ENCODE measurements at regions not wholly inside any gene's neighbourhood (a gene's known extent, or its start where the extent isn't known, plus 50 kb on each side); places are given as distances from the start of the nearest gene placed in this dataset.
A peak's percentile ranks its signal among the peaks of the same experiment; 100 is the strongest.

- no peaks in the 10 kb centered on the region for H3K4me1 ChIP-seq (ENCODE audit: control insufficient read depth in 2 of 2, insufficient read depth in 1 of 2, low read depth in 1 of 2, low read length in 2 of 2)
- H2AFZ ChIP-seq (ENCODE audit: low read length) = no peak overlapping the region
- no peak overlapping the region for H3K23ac ChIP-seq (ENCODE audit: low read depth, low read length, poor library complexity)
- H3K18ac ChIP-seq (ENCODE audit: low read length) = peak overlapping the region; percentile 80
- DNase-seq (ENCODE audit: low spot score) = no peak
- no peak overlapping the region for H2BK15ac ChIP-seq (ENCODE audit: low read length)
- WGBS, 2 donors (ENCODE audit: extremely low coverage in 2 of 2, insufficient read length in 2 of 2, insufficient replicate concordance in 1 of 2) = no CpG with 5 or more reads among the region's 18 CpGs
- no peak overlapping the region for H3K4me3 ChIP-seq (ENCODE audit: low read length in 2 of 2)
- H3K9ac ChIP-seq (ENCODE audit: low read depth, low read length, poor library complexity) = no peak overlapping the region
- H2BK120ac ChIP-seq (ENCODE audit: low read depth, low read length) = no peak overlapping the region
- no peak overlapping the region for H4K8ac ChIP-seq (ENCODE audit: low read depth, low read length)
- H2BK12ac ChIP-seq (ENCODE audit: low read length) = no peak overlapping the region
- H3K27ac ChIP-seq (replicated peaks; ENCODE audit: low read length) = no peak overlapping the region
- no peaks in the 10 kb centered on the region for H3K36me3 ChIP-seq (replicated peaks in 1 of 2; ENCODE audit: control insufficient read depth in 2 of 2, insufficient read depth in 2 of 2, low read length in 2 of 2)
- no peaks in the 10 kb centered on the region for H3K79me1 ChIP-seq (ENCODE audit: low read depth, low read length)
- H2BK5ac ChIP-seq (ENCODE audit: low read length) = no peak overlapping the region
- H4K91ac ChIP-seq (ENCODE audit: low read depth, low read length, poor library complexity) = no peak overlapping the region
- H3K14ac ChIP-seq (ENCODE audit: low read length) = no peak overlapping the region
- H3K9me3 ChIP-seq (replicated peaks in 1 of 2; ENCODE audit: control insufficient read depth in 2 of 2, insufficient read depth in 1 of 2, low read depth in 1 of 2, low read length in 2 of 2) = no peaks in the 10 kb centered on the region
- no peak overlapping the region for H3K4ac ChIP-seq (ENCODE audit: low read length)
- peak overlapping the region; percentile 95 for H2AK5ac ChIP-seq (ENCODE audit: low read depth, low read length)
- no peak overlapping the region for H3K4me2 ChIP-seq (ENCODE audit: insufficient read depth, low read length, poor library complexity, severe bottlenecking)
- peaks cover 3 to 56% (median 5%) of the 10 kb centered on the region in 3 experiments for H3K27me3 ChIP-seq (ENCODE audit: control insufficient read depth in 3 of 3, insufficient read depth in 3 of 3, low read depth in 1 of 3, low read length in 3 of 3)
These were observed 150.2 kb downstream of the BRD1 start for GRCh38 chr22:49677495-49677889.

GRCh38 chr22:49676783-49677494, 150.7 kb downstream of the BRD1 start:
- no peak overlapping the region for H2BK12ac ChIP-seq (ENCODE audit: low read length)

GRCh38 chr22:49676230-49676629, 151.4 kb downstream of the BRD1 start:
- Histone ChIP-seq H2BK15ac (ENCODE audit: low read length) (no peak overlapping the region), H3K14ac (ENCODE audit: low read length) (no peak overlapping the region), H2AFZ (ENCODE audit: low read length) (no peak overlapping the region), H4K91ac (ENCODE audit: low read depth, low read length, poor library complexity) (no peak overlapping the region), H3K4me3 (ENCODE audit: low read length in 2 of 2) (no peak overlapping the region), H3K27ac (replicated peaks; ENCODE audit: low read length) (no peak overlapping the region), H2BK12ac (ENCODE audit: low read length) (no peak overlapping the region), H3K9me3 (replicated peaks in 1 of 2; ENCODE audit: control insufficient read depth in 2 of 2, insufficient read depth in 1 of 2, low read depth in 1 of 2, low read length in 2 of 2) (no peaks in the 10 kb centered on the region), H3K4ac (ENCODE audit: low read length) (no peak overlapping the region), H3K27me3 (ENCODE audit: control insufficient read depth in 3 of 3, insufficient read depth in 3 of 3, low read depth in 1 of 3, low read length in 3 of 3) (peaks cover 3 to 61% (median 16%) of the 10 kb centered on the region in 3 experiments), H3K18ac (ENCODE audit: low read length) (no peak overlapping the region), H3K79me1 (ENCODE audit: low read depth, low read length) (no peaks in the 10 kb centered on the region), H3K9ac (ENCODE audit: low read depth, low read length, poor library complexity) (no peak overlapping the region), H3K4me1 (ENCODE audit: control insufficient read depth in 2 of 2, insufficient read depth in 1 of 2, low read depth in 1 of 2, low read length in 2 of 2) (peaks cover 0 to 8% of the 10 kb centered on the region in 2 donors), H3K36me3 (replicated peaks in 1 of 2; ENCODE audit: control insufficient read depth in 2 of 2, insufficient read depth in 2 of 2, low read length in 2 of 2) (no peaks in the 10 kb centered on the region), H2BK5ac (ENCODE audit: low read length) (no peak overlapping the region), H3K4me2 (ENCODE audit: insufficient read depth, low read length, poor library complexity, severe bottlenecking) (no peak overlapping the region), H3K23ac (ENCODE audit: low read depth, low read length, poor library complexity) (no peak overlapping the region), H2BK120ac (ENCODE audit: low read depth, low read length) (no peak overlapping the region), H4K8ac (ENCODE audit: low read depth, low read length) (no peak overlapping the region), H2AK5ac (ENCODE audit: low read depth, low read length) (no peak overlapping the region)
- WGBS, 2 donors (ENCODE audit: extremely low coverage in 2 of 2, insufficient read length in 2 of 2, insufficient replicate concordance in 1 of 2) = no CpG with 5 or more reads among the region's 5 CpGs
- DNase-seq (ENCODE audit: low spot score) = no peak

More at GRCh38 chr22:49676783-49677494, 150.7 kb downstream of the BRD1 start:
- H3K9ac ChIP-seq (ENCODE audit: low read depth, low read length, poor library complexity) = no peak overlapping the region
- H3K4ac ChIP-seq (ENCODE audit: low read length) = no peak overlapping the region
- no peak overlapping the region for H3K4me2 ChIP-seq (ENCODE audit: insufficient read depth, low read length, poor library complexity, severe bottlenecking)
- no peak overlapping the region for H4K91ac ChIP-seq (ENCODE audit: low read depth, low read length, poor library complexity)
- no peak overlapping the region for H3K27ac ChIP-seq (replicated peaks; ENCODE audit: low read length)
- no peak overlapping the region for H3K23ac ChIP-seq (ENCODE audit: low read depth, low read length, poor library complexity)
- H3K4me1 ChIP-seq (ENCODE audit: control insufficient read depth in 2 of 2, insufficient read depth in 1 of 2, low read depth in 1 of 2, low read length in 2 of 2) = peaks cover 0 to under 1% of the 10 kb centered on the region in 2 donors
- H3K4me3 ChIP-seq (ENCODE audit: low read length in 2 of 2) = no peak overlapping the region
- no peaks in the 10 kb centered on the region for H3K79me1 ChIP-seq (ENCODE audit: low read depth, low read length)
- peak overlapping the region; percentile 95 for H2AK5ac ChIP-seq (ENCODE audit: low read depth, low read length)
- H3K36me3 ChIP-seq (replicated peaks in 1 of 2; ENCODE audit: control insufficient read depth in 2 of 2, insufficient read depth in 2 of 2, low read length in 2 of 2) = no peaks in the 10 kb centered on the region
- no CpG with 5 or more reads among the region's 9 CpGs for WGBS, 2 donors (ENCODE audit: extremely low coverage in 2 of 2, insufficient read length in 2 of 2, insufficient replicate concordance in 1 of 2)
- no peaks in the 10 kb centered on the region for H3K9me3 ChIP-seq (replicated peaks in 1 of 2; ENCODE audit: control insufficient read depth in 2 of 2, insufficient read depth in 1 of 2, low read depth in 1 of 2, low read length in 2 of 2)
- H4K8ac ChIP-seq (ENCODE audit: low read depth, low read length) = peak overlapping the region; percentile 43
- H2BK15ac ChIP-seq (ENCODE audit: low read length) = no peak overlapping the region
- no peak overlapping the region for H2BK5ac ChIP-seq (ENCODE audit: low read length)
- H3K27me3 ChIP-seq (ENCODE audit: control insufficient read depth in 3 of 3, insufficient read depth in 3 of 3, low read depth in 1 of 3, low read length in 3 of 3) = peaks cover 3 to 55% (median 9%) of the 10 kb centered on the region in 3 experiments
- peak overlapping the region; percentile 80 for H3K18ac ChIP-seq (ENCODE audit: low read length)
- H2BK120ac ChIP-seq (ENCODE audit: low read depth, low read length) = no peak overlapping the region
- H2AFZ ChIP-seq (ENCODE audit: low read length) = no peak overlapping the region
- DNase-seq (ENCODE audit: low spot score) = no peak
- peak overlapping the region; percentile 6 for H3K14ac ChIP-seq (ENCODE audit: low read length)

GRCh38 chr22:49674479-49675050, 153.1 kb downstream of the BRD1 start:
- Histone ChIP-seq H3K4me3 (ENCODE audit: low read length in 2 of 2) (no peak overlapping the region), H3K27me3 (ENCODE audit: control insufficient read depth in 3 of 3, insufficient read depth in 3 of 3, low read depth in 1 of 3, low read length in 3 of 3) (peaks cover 7 to 70% (median 32%) of the 10 kb centered on the region in 3 experiments), H3K18ac (ENCODE audit: low read length) (no peak overlapping the region), H2BK5ac (ENCODE audit: low read length) (no peak overlapping the region), H3K23ac (ENCODE audit: low read depth, low read length, poor library complexity) (no peak overlapping the region), H2AK5ac (ENCODE audit: low read depth, low read length) (no peak overlapping the region), H2AFZ (ENCODE audit: low read length) (no peak overlapping the region), H3K4me1 (ENCODE audit: control insufficient read depth in 2 of 2, insufficient read depth in 1 of 2, low read depth in 1 of 2, low read length in 2 of 2) (peaks cover 0 to 9% of the 10 kb centered on the region in 2 donors), H2BK120ac (ENCODE audit: low read depth, low read length) (no peak overlapping the region), H3K27ac (replicated peaks; ENCODE audit: low read length) (no peak overlapping the region), H3K36me3 (replicated peaks in 1 of 2; ENCODE audit: control insufficient read depth in 2 of 2, insufficient read depth in 2 of 2, low read length in 2 of 2) (no peaks in the 10 kb centered on the region), H3K9me3 (replicated peaks in 1 of 2; ENCODE audit: control insufficient read depth in 2 of 2, insufficient read depth in 1 of 2, low read depth in 1 of 2, low read length in 2 of 2) (no peaks in the 10 kb centered on the region), H2BK12ac (ENCODE audit: low read length) (no peak overlapping the region), H3K9ac (ENCODE audit: low read depth, low read length, poor library complexity) (no peak overlapping the region), H4K8ac (ENCODE audit: low read depth, low read length) (no peak overlapping the region), H2BK15ac (ENCODE audit: low read length) (no peak overlapping the region), H3K4me2 (ENCODE audit: insufficient read depth, low read length, poor library complexity, severe bottlenecking) (no peak overlapping the region), H3K4ac (ENCODE audit: low read length) (no peak overlapping the region), H4K91ac (ENCODE audit: low read depth, low read length, poor library complexity) (no peak overlapping the region), H3K79me1 (ENCODE audit: low read depth, low read length) (no peaks in the 10 kb centered on the region), H3K14ac (ENCODE audit: low read length) (no peak overlapping the region)
- no CpG with 5 or more reads among the region's 12 CpGs for WGBS, 2 donors (ENCODE audit: extremely low coverage in 2 of 2, insufficient read length in 2 of 2, insufficient replicate concordance in 1 of 2)
- DNase-seq (ENCODE audit: low spot score) = no peak
